ENCODE measurements at regions not wholly inside any gene's neighbourhood (a gene's known extent, or its start where the extent isn't known, plus 50 kb on each side); places are given as distances from the start of the nearest gene placed in this dataset.

- DNase-seq (ENCODE audit: low read depth), result no peak
- H3K4me3 ChIP-seq (ENCODE audit: control insufficient read depth, low read depth, low read length), result no peak overlapping the region
- TF ChIP-seq, protein P1, sequence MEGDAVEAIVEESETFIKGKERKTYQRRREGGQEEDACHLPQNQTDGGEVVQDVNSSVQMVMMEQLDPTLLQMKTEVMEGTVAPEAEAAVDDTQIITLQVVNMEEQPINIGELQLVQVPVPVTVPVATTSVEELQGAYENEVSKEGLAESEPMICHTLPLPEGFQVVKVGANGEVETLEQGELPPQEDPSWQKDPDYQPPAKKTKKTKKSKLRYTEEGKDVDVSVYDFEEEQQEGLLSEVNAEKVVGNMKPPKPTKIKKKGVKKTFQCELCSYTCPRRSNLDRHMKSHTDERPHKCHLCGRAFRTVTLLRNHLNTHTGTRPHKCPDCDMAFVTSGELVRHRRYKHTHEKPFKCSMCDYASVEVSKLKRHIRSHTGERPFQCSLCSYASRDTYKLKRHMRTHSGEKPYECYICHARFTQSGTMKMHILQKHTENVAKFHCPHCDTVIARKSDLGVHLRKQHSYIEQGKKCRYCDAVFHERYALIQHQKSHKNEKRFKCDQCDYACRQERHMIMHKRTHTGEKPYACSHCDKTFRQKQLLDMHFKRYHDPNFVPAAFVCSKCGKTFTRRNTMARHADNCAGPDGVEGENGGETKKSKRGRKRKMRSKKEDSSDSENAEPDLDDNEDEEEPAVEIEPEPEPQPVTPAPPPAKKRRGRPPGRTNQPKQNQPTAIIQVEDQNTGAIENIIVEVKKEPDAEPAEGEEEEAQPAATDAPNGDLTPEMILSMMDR (conservative IDR thresholded peaks at IDR 0.05; ENCODE audit: control insufficient read depth, insufficient read depth, low read depth, low read length), result no peak
Measured at GRCh38 chr7:25821225-25821624, 330.8 kb upstream of the NFE2L3 start.

GRCh38 chr7:25822823-25823222 lies 329.2 kb upstream of the NFE2L3 start:
- no peak overlapping the region for H3K4me3 ChIP-seq (ENCODE audit: control insufficient read depth, low read depth, low read length)
- DNase-seq (ENCODE audit: low read depth), result no peak
- TF ChIP-seq, protein P1 (conservative IDR thresholded peaks at IDR 0.05; ENCODE audit: control insufficient read depth, insufficient read depth, low read depth, low read length), result no peak

DNA sequence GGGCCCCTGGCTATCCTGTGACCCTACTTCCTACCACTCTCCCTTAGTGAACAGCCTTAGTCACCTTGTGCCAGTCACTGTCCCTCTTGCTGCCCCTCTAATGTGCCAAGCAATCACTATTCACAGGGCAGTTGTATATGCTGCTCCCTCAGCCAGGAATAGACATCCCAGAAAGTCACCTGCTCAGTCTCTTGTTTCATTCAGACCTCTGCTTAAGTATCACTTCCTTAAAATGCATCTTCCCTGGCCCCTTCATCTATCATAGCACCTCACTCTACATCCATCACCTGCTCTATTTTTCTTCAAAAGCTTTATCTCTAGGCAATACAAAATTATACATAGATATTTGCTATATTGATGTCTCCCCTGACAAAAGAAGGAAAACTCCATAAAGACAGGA lies 328.4 kb upstream of the NFE2L3 start:
- no peak for DNase-seq (ENCODE audit: low read depth)
- TF ChIP-seq, protein P1 (conservative IDR thresholded peaks at IDR 0.05; ENCODE audit: control insufficient read depth, insufficient read depth, low read depth, low read length), result no peak
- H3K4me3 ChIP-seq (ENCODE audit: control insufficient read depth, low read depth, low read length), result no peak overlapping the region

DNA sequence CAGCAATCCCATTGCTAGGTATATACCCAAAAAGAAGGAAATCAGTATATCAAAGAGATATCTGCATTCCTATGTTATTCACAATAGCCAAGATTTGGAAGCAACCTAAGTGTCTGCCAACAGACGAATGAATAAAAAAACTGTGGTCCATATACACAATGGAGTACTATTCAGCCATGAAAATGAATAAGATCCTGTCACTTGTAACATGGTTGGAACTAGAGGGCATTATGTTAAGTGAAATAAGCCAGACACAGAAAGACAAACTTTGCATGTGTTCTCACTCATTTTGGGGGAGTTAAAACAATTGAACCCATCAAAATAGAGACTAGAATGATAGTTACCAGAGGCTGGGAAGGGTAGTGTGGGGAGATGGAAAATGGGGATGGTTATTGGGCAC lies 323.5 kb upstream of the NFE2L3 start:
- H3K4me3 ChIP-seq (ENCODE audit: control insufficient read depth, low read depth, low read length), result no peak overlapping the region
- TF ChIP-seq, protein P1 (conservative IDR thresholded peaks at IDR 0.05; ENCODE audit: control insufficient read depth, insufficient read depth, low read depth, low read length), result no peak
- DNase-seq (ENCODE audit: low read depth), result no peak

GRCh38 chr7:25829663-25830062 lies 322.3 kb upstream of the NFE2L3 start:
- no peak for DNase-seq (ENCODE audit: low read depth)
- TF ChIP-seq, protein P1 (conservative IDR thresholded peaks at IDR 0.05; ENCODE audit: control insufficient read depth, insufficient read depth, low read depth, low read length), result no peak
- H3K4me3 ChIP-seq (ENCODE audit: control insufficient read depth, low read depth, low read length), result no peak overlapping the region

DNA sequence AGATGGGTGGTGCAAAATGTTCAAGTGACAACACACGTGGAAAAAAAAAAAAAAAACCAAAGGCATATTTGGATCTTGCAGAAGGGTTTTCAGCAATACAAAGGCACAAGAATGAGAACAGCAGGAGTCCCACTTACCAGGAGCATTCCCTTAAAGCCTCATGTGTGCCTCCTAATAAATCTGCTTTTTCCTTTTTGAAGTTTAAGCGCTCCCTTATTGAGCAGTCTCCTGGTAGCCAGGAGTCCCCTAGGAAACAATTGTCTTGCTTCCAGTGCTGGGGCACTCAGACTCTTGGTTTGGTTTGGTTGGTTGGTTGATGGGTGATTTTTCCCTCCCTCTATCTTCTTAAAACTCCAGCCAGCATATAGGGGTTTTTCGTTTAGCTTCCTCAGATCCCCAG lies 321.8 kb upstream of the NFE2L3 start:
- DNase-seq (ENCODE audit: low read depth), result no peak
- H3K4me3 ChIP-seq (ENCODE audit: control insufficient read depth, low read depth, low read length), result no peak overlapping the region
- TF ChIP-seq, protein P1 (conservative IDR thresholded peaks at IDR 0.05; ENCODE audit: control insufficient read depth, insufficient read depth, low read depth, low read length), result no peak

DNA sequence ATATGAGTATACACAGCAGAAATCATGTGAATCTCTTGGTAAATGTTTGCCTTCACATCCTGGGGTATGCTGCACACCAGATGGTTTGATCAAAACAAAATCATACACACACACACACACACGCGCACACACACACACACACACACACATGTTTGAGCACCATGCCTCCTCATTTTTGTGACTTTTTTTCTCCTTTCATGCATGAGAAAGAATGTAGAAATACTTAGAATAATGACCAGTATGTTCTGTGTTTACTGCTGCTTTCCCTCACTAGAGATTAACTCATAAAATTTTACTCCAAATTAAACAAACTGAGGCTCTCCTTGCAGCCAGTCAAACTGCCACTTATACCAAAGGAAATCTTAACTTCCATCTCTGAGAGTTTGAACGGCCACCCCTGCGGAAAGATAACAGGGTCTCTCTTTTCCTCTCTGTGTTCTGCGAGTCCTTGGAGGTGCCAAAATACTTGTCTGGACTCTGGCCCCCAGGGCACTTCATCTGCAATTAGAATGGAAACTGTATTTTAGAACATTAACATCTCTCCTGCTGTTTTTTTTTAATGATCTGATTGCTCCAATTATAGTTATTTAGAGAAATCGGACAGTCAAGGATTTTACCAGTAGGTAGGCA lies 320.8 kb upstream of the NFE2L3 start:
- TF ChIP-seq, protein P1 (conservative IDR thresholded peaks at IDR 0.05; ENCODE audit: control insufficient read depth, insufficient read depth, low read depth, low read length), result no peak
- H3K4me3 ChIP-seq (ENCODE audit: control insufficient read depth, low read depth, low read length), result no peak overlapping the region
- DNase-seq (ENCODE audit: low read depth), result no peak
